GM12892 (cell line): ENCODE measurements at regions not wholly inside any gene's neighbourhood (a gene's known extent, or its start where the extent isn't known, plus 50 kb on each side); places are given as distances from the start of the nearest gene placed in this dataset.

Experiments used
- POLR2A ChIP-seq: IDR thresholded peaks from 2 replicates; pipeline ENCODE4 v1.6.1; 2011; ENCODE audit warnings: low read depth, low read length, control low read depth
- TAF1 ChIP-seq: IDR thresholded peaks from 2 replicates; pipeline ENCODE4 v1.6.1; 2011; ENCODE audit warnings: low read depth, mild to moderate bottlenecking, control low read depth, low read length, borderline replicate concordance

DNA sequence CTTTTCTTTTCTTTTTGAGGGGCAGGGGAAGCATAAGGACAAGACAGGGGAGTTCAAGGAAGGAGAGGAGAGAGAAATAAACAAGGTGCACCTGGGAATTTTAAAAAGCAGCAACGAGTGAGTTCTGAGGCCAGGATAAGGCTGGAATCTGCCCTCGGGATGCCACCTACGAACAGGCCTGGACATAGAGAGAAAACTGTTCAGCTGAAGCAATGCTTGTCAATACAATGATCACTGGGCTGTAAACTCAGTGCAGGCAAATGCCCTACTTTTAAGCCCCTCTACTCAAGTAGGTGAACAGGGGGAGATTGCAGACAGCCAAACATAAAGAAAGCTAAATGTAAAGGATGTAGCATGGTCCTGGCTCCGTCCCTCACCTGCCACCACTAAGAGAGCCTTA is 330.5 kb downstream of the ETAA1 start:
- no peak for TF ChIP-seq POLR2A
- TF ChIP-seq TAF1: no peak
